Nephron progenitor cell (in vitro differentiated cells): ENCODE measurements at regions not wholly inside any gene's neighbourhood (a gene's known extent, or its start where the extent isn't known, plus 50 kb on each side); places are given as distances from the start of the nearest gene placed in this dataset.
"Not testable (repeated sequence)": the region's sequence is repeated elsewhere in the genome, so short reads cannot be mapped to it uniquely, and the experiment has no call there.

Experiments used
- DNase-seq: peaks from one replicate; pipeline ENCODE4 v3.0.0; 2021
- H3K27ac Mint-ChIP-seq: 2 replicates; pipeline ENCODE4 v1.8.0; 2021; ENCODE audit warnings: mild to moderate bottlenecking, moderate library complexity, mixed read lengths
- H3K27me3 Mint-ChIP-seq: 2 replicates; pipeline ENCODE4 v1.8.0; 2021; ENCODE audit warnings: mild to moderate bottlenecking, low read depth, mixed read lengths; ENCODE audit not compliant: poor library complexity
- H3K36me3 Mint-ChIP-seq: 2 replicates; pipeline ENCODE4 v1.8.0; 2021; ENCODE audit warnings: low read depth, mixed read lengths
- H3K4me1 Mint-ChIP-seq: 2 replicates; pipeline ENCODE4 v1.8.0; 2021; ENCODE audit warnings: mixed read lengths
- H3K4me3 Mint-ChIP-seq: 2 replicates; pipeline ENCODE4 v1.8.0; 2021; ENCODE audit warnings: mild to moderate bottlenecking, moderate library complexity, mixed read lengths
- H3K9me3 Mint-ChIP-seq: 2 replicates; pipeline ENCODE4 v1.8.0; 2021; ENCODE audit warnings: mild to moderate bottlenecking, moderate library complexity, mixed read lengths
- CTCF ChIP-seq: fragments of 200-600 bp; sonication (generic); IDR thresholded peaks from 2 replicates; pipeline ENCODE4 v1.5.0; 2021; ENCODE audit warnings: antibody characterized with exemption

DNA sequence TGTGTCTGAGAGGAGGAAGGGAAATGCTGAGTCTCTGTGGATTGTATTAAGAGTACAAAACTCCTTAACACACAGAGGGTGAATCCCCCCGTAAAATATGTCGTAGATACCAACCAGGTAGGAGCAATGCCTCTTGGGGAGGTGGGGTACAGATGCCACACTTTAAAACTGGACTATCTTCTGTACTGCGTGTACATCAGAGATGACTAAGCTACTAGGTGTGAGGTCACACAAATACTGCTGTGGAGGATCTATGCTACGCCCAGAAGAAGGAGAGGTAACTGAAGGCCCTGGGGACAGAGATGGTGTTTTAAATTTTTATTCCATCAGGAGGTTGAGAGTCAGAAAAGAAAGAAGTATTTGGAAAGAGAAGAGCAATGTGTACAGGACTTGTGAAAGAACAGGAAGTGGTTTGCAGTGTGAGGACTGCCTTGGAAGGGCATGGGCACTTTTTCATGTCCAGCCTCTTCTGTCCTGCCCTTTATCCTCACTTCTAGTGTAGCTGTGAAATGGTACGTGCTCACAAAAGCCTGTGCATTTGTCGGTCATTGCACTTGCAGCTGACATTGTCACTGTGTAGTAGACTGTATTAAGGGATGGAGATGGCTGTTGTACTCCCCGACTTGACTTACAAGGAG is 287.8 kb upstream of the CHRM3 start:
- Mint-ChIP-seq H3K27me3 (peaks cover 3% of the 10 kb centered on the region), H3K4me1 (no peaks in the 10 kb centered on the region), H3K9me3 (no peaks in the 10 kb centered on the region), H3K27ac (no peak overlapping the region), H3K4me3 (no peak overlapping the region), H3K36me3 (no peaks in the 10 kb centered on the region)
- no peak for TF ChIP-seq CTCF
- DNase-seq, result no peak

DNA sequence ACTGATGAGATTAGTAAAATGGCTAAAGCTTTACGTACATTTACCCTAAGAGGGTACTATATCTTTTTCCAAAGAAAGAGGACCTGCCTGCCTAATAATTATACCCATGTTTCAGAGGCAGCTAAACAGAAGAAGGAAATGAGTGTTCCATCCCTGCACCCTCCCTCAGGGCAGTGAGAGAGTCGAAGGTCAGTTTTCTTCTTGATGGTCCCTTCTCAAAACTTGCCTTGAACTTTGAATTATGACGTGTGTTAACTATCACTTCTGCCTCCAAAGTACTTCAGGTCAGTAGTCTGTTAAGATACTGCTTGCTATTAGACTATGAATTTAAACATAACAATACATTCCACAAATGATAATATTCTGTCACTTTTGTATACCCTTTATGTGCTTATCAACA is 294.8 kb upstream of the CHRM3 start:
- Mint-ChIP-seq H3K9me3 (no peaks in the 10 kb centered on the region), H3K27ac (no peak overlapping the region), H3K27me3 (no peaks in the 10 kb centered on the region), H3K4me3 (no peak overlapping the region), H3K36me3 (no peaks in the 10 kb centered on the region), H3K4me1 (no peaks in the 10 kb centered on the region)
- no peak for TF ChIP-seq CTCF
- no peak for DNase-seq

DNA sequence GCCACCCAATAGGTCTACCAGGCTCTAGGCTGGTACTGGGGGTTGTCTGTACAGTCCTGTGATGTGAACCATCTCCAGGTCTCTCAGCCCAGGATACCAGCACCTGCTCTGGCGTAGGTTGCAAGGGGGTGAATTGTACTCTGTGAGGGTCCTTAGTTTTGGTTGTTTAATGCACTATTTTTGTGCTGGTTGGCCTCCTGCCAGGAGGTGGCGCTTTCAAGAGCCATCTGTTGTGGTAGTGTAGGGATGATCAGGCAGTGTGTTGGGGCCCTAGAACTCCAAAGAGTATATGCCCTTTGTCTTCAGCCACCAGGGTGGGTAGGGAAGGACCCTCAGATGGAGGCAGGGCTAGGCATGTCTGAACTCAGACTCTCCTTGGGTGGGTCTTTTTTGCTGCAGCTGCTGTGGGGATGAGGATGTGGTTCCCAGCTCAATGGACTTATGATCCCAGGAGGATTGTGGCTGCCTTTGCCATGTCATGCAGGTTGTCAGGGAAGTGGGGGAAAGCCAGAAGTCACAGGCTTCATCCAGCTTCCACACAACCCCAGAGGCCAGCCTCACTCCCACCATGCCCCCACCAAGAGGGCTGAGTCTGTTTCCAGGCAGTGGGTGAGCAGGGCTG is 301.8 kb upstream of the CHRM3 start:
- no peak for DNase-seq
- no peaks in the 10 kb centered on the region for H3K36me3 Mint-ChIP-seq
- no peak overlapping the region for H3K4me3 Mint-ChIP-seq
- no peaks in the 10 kb centered on the region for H3K4me1 Mint-ChIP-seq
- H3K27me3 Mint-ChIP-seq, result no peaks in the 10 kb centered on the region
- no peak overlapping the region for H3K27ac Mint-ChIP-seq
- TF ChIP-seq CTCF, result no peak
- H3K9me3 Mint-ChIP-seq, result peaks cover 12% of the 10 kb centered on the region

DNA sequence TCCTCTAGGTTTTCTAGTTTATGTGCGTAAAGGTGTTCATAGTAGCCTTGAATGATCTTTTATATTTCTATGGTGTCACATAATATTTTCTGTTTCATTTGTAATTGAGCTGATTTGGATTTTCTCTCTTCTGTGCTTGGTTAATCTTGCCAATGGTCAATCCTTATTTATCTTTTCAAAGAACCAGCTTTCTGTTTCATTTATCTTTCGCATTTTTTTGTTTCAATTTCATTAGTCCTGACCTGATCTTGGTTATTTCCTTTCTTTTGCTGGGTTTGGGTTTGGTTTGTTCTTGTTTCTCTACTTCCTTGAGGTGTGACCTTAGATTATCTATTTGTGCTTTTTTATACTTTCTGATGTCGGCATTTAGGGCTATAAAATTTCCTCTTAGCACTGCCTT is 304.4 kb upstream of the CHRM3 start:
- not testable (repeated sequence) for H3K27me3 Mint-ChIP-seq, H3K4me1 Mint-ChIP-seq, DNase-seq, H3K36me3 Mint-ChIP-seq, H3K27ac Mint-ChIP-seq, H3K4me3 Mint-ChIP-seq
- H3K9me3 Mint-ChIP-seq, result peaks cover 15% of the 10 kb centered on the region

DNA sequence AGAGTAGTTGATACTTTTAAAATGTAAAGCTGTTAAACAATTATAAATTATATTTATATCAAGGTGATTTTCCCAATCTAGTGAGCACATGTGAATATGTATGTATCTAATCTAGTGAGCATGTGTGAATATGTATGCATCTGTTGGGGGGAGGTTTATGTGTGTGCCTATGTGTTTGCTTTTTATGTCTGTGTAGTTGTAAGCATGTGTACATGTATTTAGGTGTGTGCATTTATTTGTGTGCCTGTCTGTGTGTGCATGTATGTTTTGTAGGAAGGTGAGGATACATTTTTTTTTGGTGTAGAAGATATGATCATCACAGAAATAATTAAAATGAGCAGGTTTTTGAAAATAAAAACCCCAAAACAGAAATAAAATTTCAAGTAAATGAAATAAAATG is 318.9 kb upstream of the CHRM3 start:
- Mint-ChIP-seq H3K4me1 (no peaks in the 10 kb centered on the region), H3K9me3 (no peaks in the 10 kb centered on the region), H3K27me3 (peaks cover 3% of the 10 kb centered on the region), H3K36me3 (no peaks in the 10 kb centered on the region), H3K4me3 (no peak overlapping the region), H3K27ac (no peak overlapping the region)
- DNase-seq, result no peak
- no peak for TF ChIP-seq CTCF

DNA sequence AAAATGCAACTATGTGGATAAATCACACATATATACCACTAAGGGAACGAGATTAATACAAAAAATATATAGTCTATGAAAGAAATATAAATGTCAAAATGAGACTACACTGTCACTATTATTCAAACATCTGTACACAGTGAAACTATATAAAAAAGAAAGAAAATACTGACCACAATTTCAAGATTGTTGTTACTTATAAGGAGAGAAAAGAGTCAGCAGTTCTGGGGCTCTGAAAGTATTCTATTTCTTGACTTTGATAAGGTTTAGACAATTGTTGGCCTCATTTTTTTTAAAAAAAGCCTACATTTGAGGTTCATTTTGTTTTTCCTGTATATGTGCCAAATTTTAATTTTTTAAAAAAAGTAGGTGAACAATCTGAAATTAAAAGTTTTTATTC is 319.3 kb upstream of the CHRM3 start:
- no peak overlapping the region for H3K4me3 Mint-ChIP-seq
- no peaks in the 10 kb centered on the region for H3K9me3 Mint-ChIP-seq
- no peaks in the 10 kb centered on the region for H3K36me3 Mint-ChIP-seq
- H3K4me1 Mint-ChIP-seq, result no peaks in the 10 kb centered on the region
- TF ChIP-seq CTCF, result no peak
- H3K27ac Mint-ChIP-seq, result no peak overlapping the region
- no peak for DNase-seq
- H3K27me3 Mint-ChIP-seq, result no peaks in the 10 kb centered on the region
